Thymus (tissue), 11 donors: ENCODE measurements at regions not wholly inside any gene's neighbourhood (a gene's known extent, or its start where the extent isn't known, plus 50 kb on each side); places are given as distances from the start of the nearest gene placed in this dataset.

Source experiments
- DNase-seq, 9 donors: peaks; one replicate each; pipeline ENCODE4 v3.0.0-alpha.2; 2013; ENCODE audit warnings: low spot score in 9 of 9, low read depth in 6 of 9, missing footprints in 1 of 9
- H3K27ac ChIP-seq, 2 donors: one replicate each; pipeline ENCODE4 v1.5.1; 2013; ENCODE audit warnings: control low read depth in 1 of 2, low read depth in 1 of 2, low read length in 1 of 2, mild to moderate bottlenecking in 1 of 2, moderate library complexity in 1 of 2
- H3K27me3 ChIP-seq, 2 donors: one replicate each; pipeline ENCODE4 v1.5.1; 2013; ENCODE audit warnings: low read length in 1 of 2; ENCODE audit not compliant: control insufficient read depth in 2 of 2, insufficient read depth in 1 of 2
- H3K36me3 ChIP-seq, 2 donors: one replicate each; pipeline ENCODE4 v1.5.1; 2013; ENCODE audit warnings: low read length in 1 of 2, mild to moderate bottlenecking in 1 of 2, moderate library complexity in 1 of 2; ENCODE audit not compliant: control insufficient read depth in 2 of 2, insufficient read depth in 2 of 2
- H3K4me1 ChIP-seq, 2 donors: one replicate each; pipeline ENCODE4 v1.5.1; 2013; ENCODE audit warnings: low read length in 2 of 2; ENCODE audit not compliant: control insufficient read depth in 2 of 2, insufficient read depth in 2 of 2
- H3K4me3 ChIP-seq, 2 donors: one replicate each; pipeline ENCODE4 v1.5.1; 2013; ENCODE audit warnings: low read length in 2 of 2, control low read depth in 1 of 2, mild to moderate bottlenecking in 1 of 2
- H3K9me3 ChIP-seq, 2 donors: one replicate each; pipeline ENCODE4 v1.5.1; 2013; ENCODE audit warnings: low read length in 1 of 2, mild to moderate bottlenecking in 1 of 2; ENCODE audit not compliant: control insufficient read depth in 2 of 2, insufficient read depth in 1 of 2
- WGBS: extraction: QIAGEN DNeasy Blood & Tissue Kit; methylation state at CpG from one replicate; pipeline ENCODE4 v1.1.7; 2013; 5-methylcytosine and 5-hydroxymethylcytosine counted together
- donor health status: healthy.

- no peaks in the 10 kb centered on the region for H3K9me3 ChIP-seq
- no peak overlapping the region for H3K4me3 ChIP-seq
- 71% methylated on average over 2 of the region's 2 CpGs for WGBS
- no peaks in the 10 kb centered on the region for H3K27me3 ChIP-seq
- H3K27ac ChIP-seq: no peak overlapping the region
- no peaks in the 10 kb centered on the region for H3K36me3 ChIP-seq
- DNase-seq: no peak
- H3K4me1 ChIP-seq: no peaks in the 10 kb centered on the region
Measured at GRCh38 chr3:64836097-64836496, 148.3 kb upstream of the ADAMTS9 start.

- no peak for DNase-seq
- Histone ChIP-seq H3K27me3 (no peaks in the 10 kb centered on the region), H3K36me3 (no peaks in the 10 kb centered on the region), H3K4me1 (no peaks in the 10 kb centered on the region), H3K27ac (no peak overlapping the region), H3K9me3 (no peaks in the 10 kb centered on the region), H3K4me3 (no peak overlapping the region)
- 88% methylated on average over 5 of the region's 5 CpGs for WGBS
Measured at GRCh38 chr3:64832098-64832497, 144.3 kb upstream of the ADAMTS9 start.

- H3K4me1 ChIP-seq: no peaks in the 10 kb centered on the region
- 95% methylated on average over 4 of the region's 4 CpGs for WGBS
Measured at GRCh38 chr3:64830681-64831080, 142.9 kb upstream of the ADAMTS9 start.

GRCh38 chr3:64829331-64829730 is 141.5 kb upstream of the ADAMTS9 start:
- Histone ChIP-seq H3K36me3 (no peaks in the 10 kb centered on the region), H3K9me3 (no peaks in the 10 kb centered on the region), H3K4me3 (no peak overlapping the region), H3K27me3 (no peaks in the 10 kb centered on the region), H3K4me1 (no peaks in the 10 kb centered on the region), H3K27ac (no peak overlapping the region)
- 86% methylated on average over 3 of the region's 3 CpGs for WGBS
- DNase-seq: no peak

More at GRCh38 chr3:64830681-64831080, 142.9 kb upstream of the ADAMTS9 start:
- Histone ChIP-seq H3K27me3 (no peaks in the 10 kb centered on the region), H3K4me3 (no peak overlapping the region), H3K9me3 (no peaks in the 10 kb centered on the region), H3K36me3 (no peaks in the 10 kb centered on the region), H3K27ac (no peak overlapping the region)
- no peak for DNase-seq

GRCh38 chr3:64828276-64828675 is 140.5 kb upstream of the ADAMTS9 start:
- H3K36me3 ChIP-seq: no peaks in the 10 kb centered on the region
- H3K27ac ChIP-seq: no peak overlapping the region
- H3K4me1 ChIP-seq: no peaks in the 10 kb centered on the region
- no peaks in the 10 kb centered on the region for H3K27me3 ChIP-seq
- no peaks in the 10 kb centered on the region for H3K9me3 ChIP-seq
- DNase-seq: no peak
- no peak overlapping the region for H3K4me3 ChIP-seq

GRCh38 chr3:64827431-64827830 is 139.6 kb upstream of the ADAMTS9 start:
- no peak for DNase-seq
- H3K9me3 ChIP-seq: no peaks in the 10 kb centered on the region
- no peak overlapping the region for H3K4me3 ChIP-seq
- H3K27me3 ChIP-seq: no peaks in the 10 kb centered on the region
- no peak overlapping the region for H3K27ac ChIP-seq
- no peaks in the 10 kb centered on the region for H3K36me3 ChIP-seq
- 93% methylated on average over 2 of the region's 2 CpGs for WGBS
- H3K4me1 ChIP-seq: no peaks in the 10 kb centered on the region

- Histone ChIP-seq H3K36me3 (no peaks in the 10 kb centered on the region), H3K27me3 (no peaks in the 10 kb centered on the region), H3K27ac (no peak overlapping the region), H3K9me3 (no peaks in the 10 kb centered on the region), H3K4me3 (no peak overlapping the region), H3K4me1 (no peaks in the 10 kb centered on the region)
- DNase-seq: no peak
Measured at GRCh38 chr3:64827019-64827418, 139.2 kb upstream of the ADAMTS9 start.

GRCh38 chr3:64825404-64826120 is 137.8 kb upstream of the ADAMTS9 start:
- Histone ChIP-seq H3K9me3 (no peaks in the 10 kb centered on the region), H3K4me1 (no peaks in the 10 kb centered on the region), H3K27me3 (no peaks in the 10 kb centered on the region), H3K27ac (no peak overlapping the region), H3K36me3 (no peaks in the 10 kb centered on the region), H3K4me3 (no peak overlapping the region)
- WGBS: 88% methylated on average over 2 of the region's 2 CpGs
- DNase-seq: no peak

GRCh38 chr3:64824394-64824909 is 136.7 kb upstream of the ADAMTS9 start:
- H3K36me3 ChIP-seq: no peaks in the 10 kb centered on the region
- H3K27me3 ChIP-seq: no peaks in the 10 kb centered on the region
- DNase-seq: no peak
- H3K9me3 ChIP-seq: no peaks in the 10 kb centered on the region
- 93% methylated on average over 4 of the region's 4 CpGs for WGBS
- H3K4me3 ChIP-seq: no peak overlapping the region
- H3K4me1 ChIP-seq: no peaks in the 10 kb centered on the region
- no peak overlapping the region for H3K27ac ChIP-seq
